Activated T-cell treated with anti-CD3 and anti-CD28 coated beads, Interleukin-2, amount 50 U/mL, for 4 hours (primary cell): ENCODE measurements at regions not wholly inside any gene's neighbourhood (a gene's known extent, or its start where the extent isn't known, plus 50 kb on each side); places are given as distances from the start of the nearest gene placed in this dataset.

ENCODE experiments used
- ATAC-seq, 2 donors: fragments of 200-7000 bp; cut with Tn5 transposase; one replicate each; pipeline ENCODE4 v1.10.0; 2021
- DNase-seq: peaks from one replicate; pipeline ENCODE4 v3.0.0-alpha.2; 2020
- H3K27me3 Mint-ChIP-seq: one replicate; pipeline ENCODE4 v1.8.0; 2021; ENCODE audit warnings: low read depth, mixed read lengths
- H3K36me3 Mint-ChIP-seq: one replicate; pipeline ENCODE4 v1.8.0; 2022; ENCODE audit warnings: mixed read lengths; ENCODE audit not compliant: insufficient read depth
- H3K4me1 Mint-ChIP-seq: one replicate; pipeline ENCODE4 v1.8.0; 2021; ENCODE audit warnings: low read depth, mixed read lengths
- H3K4me3 Mint-ChIP-seq: one replicate; pipeline ENCODE4 v1.8.0; 2021; ENCODE audit warnings: mild to moderate bottlenecking, moderate library complexity, mixed read lengths
- H3K9me3 Mint-ChIP-seq: one replicate; pipeline ENCODE4 v1.8.0; 2021; ENCODE audit warnings: mixed read lengths

DNA sequence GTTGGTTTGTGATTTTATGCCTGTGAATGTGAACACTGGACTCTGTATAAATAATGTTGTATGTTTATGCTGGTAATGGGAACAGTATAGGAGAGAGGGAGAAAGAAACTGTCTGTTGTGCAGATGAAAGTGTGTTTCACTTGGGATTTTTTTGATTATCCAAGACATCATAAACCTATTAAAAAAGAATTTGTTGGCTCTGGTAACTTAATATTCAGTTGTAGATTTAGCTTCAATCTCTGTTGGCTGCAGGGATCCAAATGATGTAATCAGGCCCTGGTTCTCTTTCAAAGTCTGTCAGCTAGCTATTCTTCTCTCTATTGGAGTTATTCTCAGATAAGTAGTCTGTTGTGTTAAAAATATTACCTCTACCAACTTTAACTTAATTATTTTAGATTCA lies 168.8 kb upstream of the RHOBTB1 start:
- H3K36me3 Mint-ChIP-seq: no peaks in the 10 kb centered on the region
- no peak for ATAC-seq
- no peaks in the 10 kb centered on the region for H3K9me3 Mint-ChIP-seq
- no peaks in the 10 kb centered on the region for H3K4me1 Mint-ChIP-seq
- H3K4me3 Mint-ChIP-seq: no peak overlapping the region
- DNase-seq: no peak
- H3K27me3 Mint-ChIP-seq: peaks cover 2% of the 10 kb centered on the region

DNA sequence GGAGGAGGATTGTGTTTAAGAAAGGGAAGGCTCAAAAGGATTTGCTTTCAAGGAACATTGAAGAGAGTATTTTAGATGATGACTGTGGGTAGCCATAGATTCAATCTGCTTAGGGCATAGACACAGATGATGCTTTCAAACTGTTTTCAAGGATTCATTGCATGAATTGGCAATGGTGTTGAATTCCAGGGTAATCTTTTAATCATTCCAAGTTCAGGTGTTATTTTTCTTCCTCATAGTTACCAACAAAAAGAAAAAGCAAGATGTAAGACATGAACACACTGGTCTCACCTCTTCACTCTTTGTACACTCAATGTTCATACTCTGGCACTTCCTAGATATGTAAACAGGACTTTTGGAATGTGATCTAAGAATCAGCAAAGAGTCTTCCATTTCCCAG lies 167.0 kb upstream of the RHOBTB1 start:
- H3K4me1 Mint-ChIP-seq: no peaks in the 10 kb centered on the region
- no peaks in the 10 kb centered on the region for H3K36me3 Mint-ChIP-seq
- H3K9me3 Mint-ChIP-seq: no peaks in the 10 kb centered on the region
- ATAC-seq (no peak), DNase-seq (no peak)
- H3K4me3 Mint-ChIP-seq: no peak overlapping the region
- peaks cover 2% of the 10 kb centered on the region for H3K27me3 Mint-ChIP-seq

DNA sequence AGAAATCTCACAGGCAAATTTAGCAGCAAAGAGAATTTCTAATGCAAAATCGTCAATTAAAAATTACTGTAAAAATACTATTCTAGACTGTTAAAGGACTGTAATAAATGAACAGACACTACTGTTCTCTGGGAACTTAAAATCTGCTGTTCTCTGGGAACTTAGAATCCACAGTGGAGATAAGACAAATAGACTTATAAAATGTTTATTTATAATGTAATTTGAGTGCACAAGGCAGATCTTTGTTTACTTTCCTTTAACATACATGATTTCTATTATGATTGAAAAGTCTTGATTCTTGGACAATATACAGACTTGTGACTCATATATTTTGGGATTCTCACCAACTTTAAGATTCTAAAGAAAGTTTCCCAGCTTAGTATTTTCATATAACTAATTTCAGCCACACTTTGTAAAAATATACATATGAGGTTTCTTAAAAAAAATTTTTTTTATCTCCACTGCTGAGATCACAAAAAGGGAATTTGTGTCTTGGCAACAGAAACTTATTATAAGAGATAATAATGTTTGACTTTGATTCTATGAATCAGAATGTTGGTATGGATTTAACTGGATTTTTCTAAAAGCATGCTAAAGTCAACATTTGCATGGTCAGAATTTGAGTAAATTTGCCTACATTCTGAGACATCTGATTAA lies 166.3 kb upstream of the RHOBTB1 start:
- Mint-ChIP-seq H3K9me3 (no peaks in the 10 kb centered on the region), H3K4me3 (no peak overlapping the region), H3K4me1 (no peaks in the 10 kb centered on the region), H3K27me3 (peaks cover 2% of the 10 kb centered on the region), H3K36me3 (no peaks in the 10 kb centered on the region)
- DNase-seq (no peak), ATAC-seq (no peak)

DNA sequence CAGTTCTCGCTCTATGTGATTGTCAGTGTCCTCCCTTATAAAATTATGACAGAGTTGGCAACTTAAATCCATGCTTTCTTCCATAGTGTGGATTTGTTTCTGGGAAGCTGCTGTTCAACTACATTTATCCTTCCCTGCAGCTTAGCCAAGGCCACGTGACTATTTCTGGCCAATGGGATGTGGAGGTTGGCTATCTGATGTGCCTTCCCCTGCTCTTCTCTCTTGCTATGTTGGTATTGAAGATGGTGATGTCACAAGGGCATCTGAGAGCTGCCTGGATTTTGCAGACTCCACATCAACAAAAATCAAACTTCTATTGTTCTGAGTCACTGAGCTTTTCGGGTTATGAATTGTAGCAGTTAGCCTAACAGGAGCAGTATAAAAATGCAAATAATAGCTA lies 164.9 kb upstream of the RHOBTB1 start:
- Mint-ChIP-seq H3K36me3 (no peaks in the 10 kb centered on the region), H3K4me1 (no peaks in the 10 kb centered on the region), H3K9me3 (no peaks in the 10 kb centered on the region), H3K27me3 (no peaks in the 10 kb centered on the region), H3K4me3 (no peak overlapping the region)
- DNase-seq (no peak), ATAC-seq (no peak)

DNA sequence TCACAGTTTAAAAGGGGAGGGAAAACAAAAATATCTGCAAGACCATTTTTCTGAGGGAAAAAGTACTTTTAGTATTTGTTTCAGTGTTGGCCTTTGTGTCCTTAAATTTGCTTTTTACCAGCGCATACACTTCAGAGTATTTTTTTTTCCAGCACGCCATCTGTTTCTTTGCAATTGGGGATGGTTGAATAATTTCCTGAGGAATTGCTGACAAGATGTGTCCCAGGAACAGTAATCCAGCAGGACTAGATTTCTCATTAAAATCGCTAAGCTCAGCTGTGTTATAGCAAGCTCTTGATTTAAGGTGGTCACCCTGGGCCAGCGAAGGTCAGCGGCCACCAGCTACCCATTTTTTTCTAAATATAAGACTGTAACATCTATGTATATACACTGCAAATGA lies 156.9 kb upstream of the RHOBTB1 start:
- Mint-ChIP-seq H3K4me1 (no peaks in the 10 kb centered on the region), H3K9me3 (no peaks in the 10 kb centered on the region), H3K4me3 (no peak overlapping the region), H3K27me3 (no peaks in the 10 kb centered on the region), H3K36me3 (no peaks in the 10 kb centered on the region)
- ATAC-seq: no peak
- DNase-seq: no peak

- Mint-ChIP-seq H3K4me3 (no peak overlapping the region), H3K27me3 (peaks cover 4% of the 10 kb centered on the region), H3K9me3 (no peaks in the 10 kb centered on the region), H3K4me1 (no peaks in the 10 kb centered on the region), H3K36me3 (no peaks in the 10 kb centered on the region)
- ATAC-seq (no peak), DNase-seq (no peak)
Observed at GRCh38 chr10:61099756-61100155, 155.8 kb upstream of the RHOBTB1 start.

DNA sequence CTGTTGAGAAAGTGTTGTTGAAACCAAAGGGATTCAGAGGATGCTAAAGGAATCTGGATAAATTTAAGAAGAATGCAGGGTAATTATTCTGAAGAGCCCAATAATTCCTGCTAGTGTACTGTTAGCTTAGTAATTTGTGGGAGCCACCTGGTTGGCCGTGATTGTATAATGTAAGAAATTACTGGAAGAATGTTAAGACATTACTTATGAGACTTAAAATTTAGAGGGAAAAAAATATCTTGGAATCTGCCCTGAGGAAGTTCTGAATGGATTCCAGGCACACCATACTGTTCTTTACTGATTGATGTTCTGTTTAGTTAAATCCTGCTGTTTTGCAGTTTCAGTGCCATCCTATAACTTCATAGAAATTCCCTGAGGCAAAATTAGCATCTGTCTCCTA lies 155.0 kb upstream of the RHOBTB1 start:
- no peaks in the 10 kb centered on the region for H3K36me3 Mint-ChIP-seq
- no peaks in the 10 kb centered on the region for H3K4me1 Mint-ChIP-seq
- peaks cover 4% of the 10 kb centered on the region for H3K27me3 Mint-ChIP-seq
- ATAC-seq: no peak
- DNase-seq: no peak
- no peaks in the 10 kb centered on the region for H3K9me3 Mint-ChIP-seq
- no peak overlapping the region for H3K4me3 Mint-ChIP-seq

DNA sequence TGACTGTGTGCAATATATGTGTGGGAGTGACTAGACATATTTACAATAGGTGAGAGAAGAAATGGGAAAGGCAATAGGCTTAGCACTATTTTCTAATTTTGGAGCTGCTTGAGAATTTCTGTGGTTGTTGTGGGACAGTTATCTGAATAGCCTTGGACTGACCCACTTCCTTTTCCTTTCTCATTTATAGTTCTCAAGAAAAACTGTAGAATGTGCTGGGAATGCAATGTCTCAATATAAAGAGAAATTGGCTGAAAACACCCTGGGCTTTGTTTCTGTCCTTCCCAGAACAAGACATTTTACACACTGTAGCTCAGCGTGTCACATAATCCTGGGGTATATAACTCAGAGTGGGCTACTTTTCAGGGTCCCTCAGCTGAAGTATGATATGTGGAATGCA lies 153.0 kb upstream of the RHOBTB1 start:
- Mint-ChIP-seq H3K9me3 (no peaks in the 10 kb centered on the region), H3K4me1 (no peaks in the 10 kb centered on the region), H3K36me3 (no peaks in the 10 kb centered on the region), H3K27me3 (peaks cover 4% of the 10 kb centered on the region), H3K4me3 (no peak overlapping the region)
- DNase-seq (no peak), ATAC-seq (no peak)

DNA sequence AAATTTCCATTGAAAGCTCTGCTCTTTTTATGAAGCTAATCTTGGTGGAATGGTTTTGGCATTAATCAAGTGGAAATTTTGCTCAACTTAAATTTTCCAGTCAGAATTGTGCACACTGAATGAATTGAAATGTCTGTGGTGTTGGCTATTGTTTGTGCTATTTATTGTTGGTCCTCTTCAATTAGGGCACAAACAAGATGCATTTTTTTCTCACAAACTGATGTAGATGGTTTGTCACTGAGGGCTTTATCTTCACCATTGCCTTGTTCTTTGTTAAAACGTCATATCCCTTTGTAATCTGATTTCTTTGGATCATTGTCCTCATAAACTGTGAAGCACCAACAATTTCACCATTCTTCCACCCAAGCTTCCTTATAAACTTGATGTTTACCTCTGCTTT lies 152.1 kb upstream of the RHOBTB1 start:
- Mint-ChIP-seq H3K4me1 (no peaks in the 10 kb centered on the region), H3K9me3 (no peaks in the 10 kb centered on the region), H3K36me3 (no peaks in the 10 kb centered on the region), H3K27me3 (peaks cover 4% of the 10 kb centered on the region), H3K4me3 (no peak overlapping the region)
- DNase-seq (no peak), ATAC-seq (no peak)

GRCh38 chr10:61091531-61091930 lies 147.5 kb upstream of the RHOBTB1 start:
- H3K4me3 Mint-ChIP-seq: no peak overlapping the region
- no peak for DNase-seq

DNA sequence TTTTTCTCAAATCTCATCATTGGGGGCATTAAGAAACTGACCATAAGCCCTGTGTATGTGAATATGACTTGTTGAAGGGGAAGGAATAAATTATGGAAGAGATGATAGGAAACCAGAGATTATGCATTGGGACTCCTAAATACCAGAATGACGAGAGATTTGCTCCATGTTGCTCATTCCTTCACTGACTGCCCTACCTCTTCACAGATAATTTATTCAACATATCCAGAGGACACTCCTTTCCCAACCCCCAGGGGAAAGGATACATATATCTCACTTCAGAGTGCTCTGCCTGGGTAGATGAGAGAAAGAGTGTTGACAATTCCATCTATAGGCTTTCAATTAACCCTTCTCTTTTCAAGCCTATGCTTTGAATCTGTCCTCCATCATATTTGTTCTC lies 145.3 kb upstream of the RHOBTB1 start:
- Mint-ChIP-seq H3K9me3 (peaks cover 5% of the 10 kb centered on the region), H3K36me3 (no peaks in the 10 kb centered on the region), H3K27me3 (peaks cover 11% of the 10 kb centered on the region), H3K4me1 (no peaks in the 10 kb centered on the region), H3K4me3 (no peak overlapping the region)
- DNase-seq: no peak
- ATAC-seq: no peak

More at GRCh38 chr10:61091531-61091930, 147.5 kb upstream of the RHOBTB1 start:
- no peak for ATAC-seq
- Mint-ChIP-seq H3K27me3 (peaks cover 15% of the 10 kb centered on the region), H3K4me1 (no peaks in the 10 kb centered on the region), H3K9me3 (no peaks in the 10 kb centered on the region), H3K36me3 (no peaks in the 10 kb centered on the region)

DNA sequence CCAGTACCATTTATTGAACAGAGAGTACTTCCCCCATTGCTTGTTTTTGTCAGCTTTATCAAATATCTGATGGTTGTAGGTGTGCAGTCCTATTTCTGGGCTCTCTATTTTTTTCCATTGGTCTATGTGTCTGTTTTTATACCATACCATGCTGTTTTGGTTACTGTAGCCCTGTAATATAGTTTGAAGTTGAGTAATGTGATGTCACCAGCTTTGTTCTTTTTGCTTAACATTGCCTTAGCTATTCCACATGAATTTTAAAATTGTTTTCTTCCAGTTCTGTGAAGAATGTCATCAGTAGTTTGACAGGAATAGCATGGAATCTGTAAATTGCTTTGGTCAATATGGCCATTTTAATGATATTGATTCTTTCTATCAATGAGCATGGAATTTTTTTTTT lies 140.5 kb upstream of the RHOBTB1 start:
- no peak for DNase-seq
- no peak for ATAC-seq
- Mint-ChIP-seq H3K4me1 (no peaks in the 10 kb centered on the region), H3K4me3 (no peak overlapping the region), H3K36me3 (no peaks in the 10 kb centered on the region), H3K27me3 (peaks cover 14% of the 10 kb centered on the region), H3K9me3 (peaks cover 5% of the 10 kb centered on the region)

DNA sequence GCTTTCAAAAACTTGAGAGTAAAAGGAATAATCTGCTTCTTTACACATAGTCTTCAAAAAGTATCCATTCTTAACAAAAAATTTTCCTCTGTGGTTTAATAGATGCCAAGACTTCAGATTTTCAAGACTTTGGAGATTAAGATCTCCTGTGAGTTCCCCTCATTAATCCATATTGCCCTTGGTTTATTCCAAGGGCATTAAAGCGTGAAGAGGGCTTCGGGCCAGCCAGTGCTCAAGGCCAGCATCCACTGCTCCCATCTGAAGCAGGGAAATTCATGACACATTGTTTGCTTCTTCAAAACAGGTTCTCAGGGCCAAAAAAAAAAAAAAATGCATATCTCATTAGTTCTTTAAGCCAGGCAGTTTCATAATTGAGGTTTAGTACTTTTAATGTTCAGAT lies 137.3 kb upstream of the RHOBTB1 start:
- no peaks in the 10 kb centered on the region for H3K36me3 Mint-ChIP-seq

GRCh38 chr10:61078542-61079275 lies 134.7 kb upstream of the RHOBTB1 start:
- H3K4me1 Mint-ChIP-seq: no peaks in the 10 kb centered on the region
- H3K36me3 Mint-ChIP-seq: no peaks in the 10 kb centered on the region
- no peak for DNase-seq
- peaks cover 3% of the 10 kb centered on the region for H3K27me3 Mint-ChIP-seq
- no peaks in the 10 kb centered on the region for H3K9me3 Mint-ChIP-seq
- ATAC-seq: no peak
- no peak overlapping the region for H3K4me3 Mint-ChIP-seq

More for the DNA sequence above, 137.3 kb upstream of the RHOBTB1 start:
- Mint-ChIP-seq H3K27me3 (peaks cover 3% of the 10 kb centered on the region), H3K4me1 (no peaks in the 10 kb centered on the region), H3K4me3 (no peak overlapping the region), H3K9me3 (peaks cover 5% of the 10 kb centered on the region)
- no peak for ATAC-seq
- no peak for DNase-seq

GRCh38 chr10:61076572-61077114 lies 132.7 kb upstream of the RHOBTB1 start:
- H3K36me3 Mint-ChIP-seq: no peaks in the 10 kb centered on the region
- ATAC-seq (no peak), DNase-seq (no peak)
- H3K27me3 Mint-ChIP-seq: no peaks in the 10 kb centered on the region
- no peaks in the 10 kb centered on the region for H3K9me3 Mint-ChIP-seq
- no peak overlapping the region for H3K4me3 Mint-ChIP-seq
- no peaks in the 10 kb centered on the region for H3K4me1 Mint-ChIP-seq
